PFSK-1 (cell line): ENCODE measurements at regions not wholly inside any gene's neighbourhood (a gene's known extent, or its start where the extent isn't known, plus 50 kb on each side); places are given as distances from the start of the nearest gene placed in this dataset.

Source experiments
- POLR2AphosphoS5 ChIP-seq: IDR thresholded peaks from 2 replicates; pipeline ENCODE4 v1.6.1; 2012; ENCODE audit warnings: low read depth, mild to moderate bottlenecking, control low read depth, low read length, moderate library complexity
- SIN3A ChIP-seq: IDR thresholded peaks from 2 replicates; pipeline ENCODE4 v1.6.1; 2012; ENCODE audit warnings: mild to moderate bottlenecking, low read length, moderate library complexity, borderline replicate concordance; ENCODE audit not compliant: insufficient read depth
- TAF1 ChIP-seq: IDR thresholded peaks from 2 replicates; pipeline ENCODE4 v1.6.1; 2012; ENCODE audit warnings: low read length, control low read depth, borderline replicate concordance; ENCODE audit not compliant: insufficient read depth
- TF ChIP-seq, protein P1 (sequence below), 2 experiments: IDR thresholded peaks; 2 replicates each; pipeline versions ENCODE4 v1.6.1 to v1.8.0; 2011 to 2012; ENCODE audit warnings: low read depth in 2 of 2, low read length in 2 of 2, control low read depth in 1 of 2, inconsistent platforms in 1 of 2, mild to moderate bottlenecking in 1 of 2, moderate library complexity in 1 of 2; ENCODE audit not compliant: insufficient read depth in 1 of 2

GRCh38 chr2:234747833-234748559 is 203.8 kb upstream of the SH3BP4 start:
- TF ChIP-seq TAF1 (no peak), POLR2AphosphoS5 (no peak), SIN3A (no peak)
- TF ChIP-seq, protein P1, sequence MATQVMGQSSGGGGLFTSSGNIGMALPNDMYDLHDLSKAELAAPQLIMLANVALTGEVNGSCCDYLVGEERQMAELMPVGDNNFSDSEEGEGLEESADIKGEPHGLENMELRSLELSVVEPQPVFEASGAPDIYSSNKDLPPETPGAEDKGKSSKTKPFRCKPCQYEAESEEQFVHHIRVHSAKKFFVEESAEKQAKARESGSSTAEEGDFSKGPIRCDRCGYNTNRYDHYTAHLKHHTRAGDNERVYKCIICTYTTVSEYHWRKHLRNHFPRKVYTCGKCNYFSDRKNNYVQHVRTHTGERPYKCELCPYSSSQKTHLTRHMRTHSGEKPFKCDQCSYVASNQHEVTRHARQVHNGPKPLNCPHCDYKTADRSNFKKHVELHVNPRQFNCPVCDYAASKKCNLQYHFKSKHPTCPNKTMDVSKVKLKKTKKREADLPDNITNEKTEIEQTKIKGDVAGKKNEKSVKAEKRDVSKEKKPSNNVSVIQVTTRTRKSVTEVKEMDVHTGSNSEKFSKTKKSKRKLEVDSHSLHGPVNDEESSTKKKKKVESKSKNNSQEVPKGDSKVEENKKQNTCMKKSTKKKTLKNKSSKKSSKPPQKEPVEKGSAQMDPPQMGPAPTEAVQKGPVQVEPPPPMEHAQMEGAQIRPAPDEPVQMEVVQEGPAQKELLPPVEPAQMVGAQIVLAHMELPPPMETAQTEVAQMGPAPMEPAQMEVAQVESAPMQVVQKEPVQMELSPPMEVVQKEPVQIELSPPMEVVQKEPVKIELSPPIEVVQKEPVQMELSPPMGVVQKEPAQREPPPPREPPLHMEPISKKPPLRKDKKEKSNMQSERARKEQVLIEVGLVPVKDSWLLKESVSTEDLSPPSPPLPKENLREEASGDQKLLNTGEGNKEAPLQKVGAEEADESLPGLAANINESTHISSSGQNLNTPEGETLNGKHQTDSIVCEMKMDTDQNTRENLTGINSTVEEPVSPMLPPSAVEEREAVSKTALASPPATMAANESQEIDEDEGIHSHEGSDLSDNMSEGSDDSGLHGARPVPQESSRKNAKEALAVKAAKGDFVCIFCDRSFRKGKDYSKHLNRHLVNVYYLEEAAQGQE (IDR thresholded peaks at IDR 0.05; ENCODE audit: insufficient read depth in 1 of 2, low read depth in 2 of 2, low read length in 2 of 2), result no peak
